Endometrium (tissue), 2 donors: ENCODE measurements at regions not wholly inside any gene's neighbourhood (a gene's known extent, or its start where the extent isn't known, plus 50 kb on each side); places are given as distances from the start of the nearest gene placed in this dataset.

Experiments used
- FAIRE-seq: peaks from 2 replicates; lab custom pipeline; 2012; peaks lifted over from hg19 to GRCh38; lab: Jason Lieb, UNC
- donor health status: control.
- donor health status: control.

DNA sequence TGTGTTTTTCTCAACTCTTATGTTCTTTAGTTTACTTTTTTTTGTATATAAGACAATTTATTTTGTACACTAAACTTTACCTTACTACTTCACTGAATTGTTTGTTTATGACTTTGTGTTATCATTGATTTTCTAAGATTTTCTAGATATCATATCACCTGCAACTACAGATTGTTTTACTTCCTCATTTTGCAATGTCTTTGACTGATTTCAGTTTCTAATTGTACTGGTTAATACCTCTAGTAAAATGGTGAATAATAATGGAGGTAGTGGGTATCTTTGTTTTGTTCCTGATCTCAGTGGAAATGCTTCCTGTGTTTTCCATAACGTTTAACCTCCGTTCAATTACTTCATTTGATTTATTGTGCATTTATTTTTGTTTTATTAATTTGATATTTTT lies 490.2 kb downstream of the TLL1 start:
- no peak for FAIRE-seq

DNA sequence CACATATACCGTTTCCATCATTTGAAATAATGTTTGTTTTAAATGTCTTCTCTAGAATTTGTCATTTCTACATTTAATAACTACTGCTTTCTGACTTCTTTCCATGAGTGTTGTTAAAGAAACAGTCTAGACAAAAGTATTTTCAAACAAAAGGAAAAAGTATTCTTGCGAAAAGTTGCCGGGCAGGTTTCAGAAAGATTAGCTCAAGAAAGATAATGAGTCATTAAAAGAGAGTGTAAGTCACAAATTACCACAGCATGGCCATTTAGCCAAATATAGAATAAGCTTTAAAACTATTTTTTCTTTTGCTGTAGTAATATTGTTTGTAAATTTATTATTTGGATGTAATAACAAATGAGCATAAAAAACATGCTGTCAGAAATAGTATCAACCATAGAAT lies 493.0 kb downstream of the TLL1 start:
- no peak for FAIRE-seq

DNA sequence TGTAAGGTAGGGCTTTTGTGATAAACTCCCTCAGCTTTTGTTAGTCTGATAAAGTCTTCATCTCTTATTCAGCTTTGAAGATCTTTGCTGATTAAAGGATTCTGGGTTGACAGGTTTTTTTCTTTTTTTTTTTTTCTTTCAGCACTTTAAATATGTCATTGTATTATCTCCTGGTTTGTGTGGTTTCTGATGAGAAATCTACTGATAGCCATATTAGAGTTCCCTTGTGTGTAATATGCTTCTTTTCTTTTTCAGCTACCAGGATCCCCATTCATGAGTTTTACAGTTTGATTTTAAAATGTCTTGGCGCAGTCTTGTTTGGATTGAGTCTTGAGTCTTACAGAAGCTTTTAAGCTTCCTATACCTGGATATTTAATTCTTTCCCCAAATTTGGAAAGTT lies 504.5 kb downstream of the TLL1 start:
- FAIRE-seq = no peak

DNA sequence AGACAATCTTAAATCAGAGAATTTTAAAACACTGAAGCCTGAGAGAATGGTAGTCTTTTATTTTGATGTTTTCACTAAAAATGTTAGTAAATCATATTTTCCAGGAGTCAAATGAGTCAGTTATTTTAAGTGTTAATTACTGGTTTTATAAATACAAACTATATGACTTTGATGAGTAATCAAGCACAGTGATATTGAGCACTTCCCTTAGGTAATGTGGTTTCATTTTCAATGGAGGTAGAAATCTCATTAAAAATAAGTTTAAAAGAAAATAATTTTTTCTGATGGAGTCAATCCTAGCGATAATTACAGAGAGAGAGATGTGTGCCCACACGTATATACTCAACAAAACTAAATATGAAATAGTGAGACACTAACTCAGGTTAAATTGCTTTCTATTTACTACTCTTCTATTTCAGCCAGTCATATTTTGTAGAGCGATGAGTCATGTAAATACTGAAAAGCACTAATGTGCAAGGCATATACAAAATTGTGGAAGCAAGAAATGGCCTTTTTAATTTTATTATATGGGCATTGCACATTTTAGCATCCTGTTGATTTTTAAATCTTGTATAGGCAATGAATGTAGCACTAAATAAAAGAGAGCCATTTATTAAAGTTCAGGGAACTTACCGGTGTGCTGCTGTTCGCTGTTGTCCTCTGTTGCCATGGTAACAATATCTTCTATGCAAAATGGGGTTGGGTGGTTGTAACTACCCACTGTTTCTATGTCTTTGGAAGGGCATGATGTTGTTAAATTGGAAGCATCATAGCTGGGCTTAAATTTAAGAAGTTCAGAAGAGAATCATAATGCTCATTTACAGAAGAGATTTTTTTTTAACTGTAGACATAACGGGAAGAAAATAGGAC lies 513.7 kb downstream of the TLL1 start:
- FAIRE-seq = no peak

DNA sequence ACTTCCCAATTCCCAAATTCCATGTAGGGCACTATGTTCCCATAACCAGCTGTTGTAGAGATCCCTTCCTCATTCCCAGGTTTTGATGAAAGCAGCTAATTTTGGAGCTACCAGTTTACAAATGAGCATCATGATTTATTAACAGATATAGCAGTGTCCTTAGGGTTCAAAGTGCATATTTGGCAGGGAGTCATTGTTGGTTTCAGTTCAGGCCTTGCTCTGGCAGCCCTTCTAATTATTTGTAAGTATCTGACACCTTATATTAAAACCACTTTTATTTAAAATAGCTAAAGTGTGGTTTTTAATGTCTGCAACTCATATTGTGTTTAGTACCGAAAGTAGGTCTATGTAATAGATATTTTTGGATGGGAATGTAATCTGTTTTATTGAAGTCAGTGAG lies 518.5 kb downstream of the TLL1 start:
- no peak for FAIRE-seq

DNA sequence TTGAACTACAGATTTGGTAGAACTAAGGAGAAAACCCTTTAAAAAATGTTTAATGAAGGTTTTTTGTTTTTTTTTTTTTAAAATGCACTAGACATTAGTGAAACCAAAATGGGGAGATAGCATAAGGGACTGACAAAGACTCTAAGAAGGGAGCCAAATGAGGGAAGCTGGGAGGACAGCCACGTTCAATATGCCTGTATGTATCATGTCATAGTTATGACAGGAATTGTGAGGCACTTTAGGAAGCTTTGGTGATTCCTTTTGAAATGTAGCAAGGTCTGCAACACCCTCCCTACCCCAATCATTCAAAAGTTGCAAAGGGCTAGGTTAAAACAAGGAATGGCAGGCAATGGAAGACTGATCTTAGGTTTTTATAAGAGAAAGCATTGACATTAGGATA lies 526.0 kb downstream of the TLL1 start:
- no peak for FAIRE-seq

DNA sequence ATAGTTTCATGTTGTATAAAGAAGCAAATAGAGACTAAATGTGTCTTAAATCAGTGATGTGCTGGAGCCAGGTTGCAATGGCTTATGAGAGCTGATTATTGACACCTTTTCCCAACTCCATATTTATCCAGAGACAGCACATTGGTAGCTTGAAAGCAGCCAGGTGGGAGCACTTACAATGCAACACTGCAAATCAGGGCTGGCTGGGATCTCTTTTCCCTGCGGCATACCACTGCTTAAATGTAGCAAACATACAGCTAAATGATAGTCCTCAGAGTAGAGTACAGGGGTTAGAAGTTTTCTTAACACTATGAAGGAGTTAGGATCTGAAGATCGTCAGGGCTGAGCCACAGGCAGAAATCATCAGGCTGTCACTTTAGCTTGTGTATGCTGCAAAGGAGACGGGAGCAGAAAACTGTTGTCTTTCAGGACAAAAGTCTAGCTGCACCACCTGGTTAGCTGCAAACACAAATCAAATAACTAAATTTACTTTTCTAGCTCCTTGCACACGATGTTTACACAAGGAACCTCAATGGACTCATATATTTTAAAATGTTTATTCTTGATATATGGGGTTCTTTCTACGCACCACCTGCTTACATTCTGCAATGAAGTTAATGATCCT lies 527.3 kb downstream of the TLL1 start:
- no peak for FAIRE-seq

DNA sequence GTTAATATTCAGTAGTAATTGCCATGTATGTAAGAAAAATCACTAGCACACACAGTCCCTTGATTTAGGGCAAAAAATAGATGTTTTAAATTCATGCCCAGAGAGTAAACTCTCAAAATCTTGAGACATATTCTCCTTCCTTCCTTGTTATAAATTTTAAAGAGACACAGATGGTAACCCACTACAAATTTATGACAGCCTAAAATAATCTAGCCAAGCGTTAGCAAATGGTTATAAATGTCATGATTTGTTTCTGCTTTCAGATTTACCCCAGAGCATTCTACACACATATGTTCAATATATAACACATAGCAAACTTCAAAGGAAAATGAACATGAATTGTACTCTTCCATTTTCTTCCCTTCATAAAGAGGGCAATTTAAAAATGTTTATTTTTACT lies 540.3 kb downstream of the TLL1 start:
- FAIRE-seq = no peak

DNA sequence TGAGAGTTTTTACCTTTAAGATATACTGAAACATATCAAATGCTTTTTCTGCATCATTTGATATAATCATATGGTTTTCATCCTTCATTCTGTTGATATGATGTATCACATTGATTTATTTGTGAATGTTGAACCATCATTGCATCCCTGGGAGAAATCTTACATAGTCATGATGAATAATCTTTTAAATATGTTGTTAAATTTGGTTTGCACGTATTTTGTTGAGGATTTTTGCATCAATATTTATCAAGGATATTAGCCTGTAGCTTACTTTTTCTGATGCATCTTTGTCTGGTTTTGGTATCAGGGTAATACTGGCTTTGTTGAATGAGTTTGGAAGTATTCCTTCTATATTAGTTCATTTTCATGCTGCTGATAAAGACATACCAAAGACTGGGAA lies 541.4 kb downstream of the TLL1 start:
- no peak for FAIRE-seq

DNA sequence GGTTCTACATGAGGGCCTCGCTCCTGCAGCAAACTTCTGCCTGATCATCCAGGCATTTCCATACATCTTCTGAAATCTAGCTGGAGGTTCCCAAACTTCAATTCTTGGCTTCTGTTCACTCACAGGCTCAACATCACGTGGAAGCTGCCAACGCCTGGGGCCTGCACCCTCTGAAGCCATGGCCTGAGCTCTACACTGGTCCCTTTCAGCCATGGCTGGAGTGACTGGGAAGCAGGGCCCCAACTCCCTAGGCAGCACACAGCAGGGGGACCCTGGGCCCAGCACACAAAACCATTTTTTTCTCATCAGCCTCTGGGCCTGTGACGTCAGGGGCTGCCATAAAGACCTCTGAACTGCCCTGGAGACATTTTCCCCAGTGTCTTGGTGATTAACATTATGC lies 542.7 kb downstream of the TLL1 start:
- FAIRE-seq = no peak

DNA sequence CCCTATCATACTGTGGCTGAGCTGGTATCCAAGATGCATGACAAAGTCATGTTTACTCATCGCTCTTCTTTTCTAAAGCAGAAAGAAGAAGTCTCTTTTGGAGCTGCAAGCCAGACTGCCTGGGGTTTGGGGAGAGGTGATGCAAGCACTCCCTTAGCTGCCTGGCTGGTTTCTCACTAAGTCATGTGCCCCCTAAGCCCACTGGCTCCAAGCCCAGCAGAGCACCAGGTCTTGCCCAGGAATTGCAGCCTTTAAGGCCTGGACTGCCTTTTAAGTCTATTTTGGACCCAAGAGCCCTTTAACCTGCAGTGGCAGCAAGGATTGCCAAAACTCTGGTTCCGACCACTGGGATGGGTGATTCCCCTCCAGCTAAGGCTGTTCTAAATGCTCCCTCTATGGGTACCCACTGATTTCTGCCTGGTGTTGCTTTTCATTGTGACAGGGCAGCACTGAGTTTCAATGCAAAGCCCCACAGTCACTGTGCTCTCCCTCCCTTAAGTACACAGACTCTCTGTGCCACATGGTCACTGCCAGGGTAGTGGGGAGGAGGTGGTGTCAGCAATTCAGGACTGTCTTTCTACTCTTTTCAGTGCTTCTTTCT lies 548.6 kb downstream of the TLL1 start:
- FAIRE-seq = no peak

DNA sequence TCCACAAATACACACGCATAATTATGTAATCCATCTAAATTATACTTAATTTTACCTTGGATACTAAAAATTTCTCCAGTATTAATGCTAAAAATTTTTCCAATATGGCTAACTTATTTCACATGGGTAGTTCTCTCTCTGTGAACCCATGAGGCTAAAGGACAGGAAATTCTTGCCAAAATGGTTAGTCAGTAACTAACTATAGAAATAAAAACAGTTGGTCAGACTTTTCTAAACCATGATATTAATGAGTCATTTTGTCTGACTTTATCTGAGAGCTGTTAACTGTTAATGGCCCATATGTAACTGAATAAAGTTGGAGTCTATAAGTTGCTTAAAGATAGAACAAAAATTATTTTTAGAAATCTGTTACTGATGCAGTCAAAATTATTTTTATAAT lies 549.4 kb downstream of the TLL1 start:
- no peak for FAIRE-seq

DNA sequence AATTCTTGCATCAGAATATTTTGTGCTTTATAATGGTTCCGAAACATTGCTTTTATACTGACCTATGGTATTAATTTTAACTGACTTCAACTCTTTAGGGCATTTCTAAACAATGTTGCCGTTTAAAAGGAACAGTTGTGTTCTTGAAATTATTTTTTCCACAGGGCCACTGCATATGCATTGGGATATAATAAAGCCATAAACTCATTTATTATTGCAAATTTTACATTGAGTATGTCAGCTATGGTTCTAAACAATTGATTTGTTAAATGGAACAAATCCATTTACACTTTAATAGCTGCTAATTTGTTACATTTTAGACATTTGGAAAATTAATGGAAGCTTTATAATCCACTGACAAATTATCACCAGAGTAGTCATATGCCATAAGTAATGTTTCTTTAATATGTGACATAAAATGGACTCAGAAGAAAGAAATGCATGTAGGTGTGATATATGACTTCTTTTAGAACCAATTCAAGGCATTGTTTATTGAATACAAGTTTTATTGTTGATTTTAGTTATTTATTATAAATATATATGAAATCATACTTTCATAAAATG lies 553.3 kb downstream of the TLL1 start:
- no peak for FAIRE-seq

DNA sequence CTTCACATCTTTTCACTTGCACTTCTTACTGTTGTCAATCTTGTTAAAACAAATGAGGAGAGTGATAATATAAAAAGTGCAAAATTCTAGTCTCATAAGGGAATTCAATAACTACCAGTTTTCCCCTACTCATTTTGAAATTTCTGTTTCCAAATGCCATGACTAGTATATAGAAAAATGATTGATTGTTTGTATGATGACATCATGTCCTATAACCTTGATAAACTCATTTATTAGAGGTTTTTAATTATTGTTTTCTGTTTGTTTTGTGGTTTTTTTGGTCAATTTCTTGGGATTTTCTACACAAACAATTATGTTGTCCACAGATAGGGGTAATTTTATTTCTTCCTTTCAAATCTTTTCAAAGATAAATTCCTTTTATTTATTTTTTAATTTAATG lies 559.1 kb downstream of the TLL1 start:
- FAIRE-seq = no peak

DNA sequence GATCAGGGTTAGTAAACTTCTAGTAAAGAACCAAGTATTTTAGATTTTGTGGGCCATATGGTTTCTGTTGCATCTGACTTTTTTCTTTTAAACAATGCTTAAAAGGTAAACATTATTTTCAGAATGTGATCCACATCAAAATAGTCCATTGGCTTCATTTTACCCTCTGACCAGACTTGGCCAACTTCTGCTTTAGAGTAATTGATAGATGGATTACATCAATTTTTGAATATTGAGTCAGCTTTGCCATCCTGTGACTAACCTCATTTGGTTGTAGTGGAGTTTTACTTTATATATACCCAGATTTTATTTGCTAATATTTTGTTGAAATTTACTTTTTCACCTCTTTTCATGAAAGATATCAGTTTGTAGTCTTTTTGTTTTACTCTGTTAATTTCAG lies 559.8 kb downstream of the TLL1 start:
- FAIRE-seq = no peak

DNA sequence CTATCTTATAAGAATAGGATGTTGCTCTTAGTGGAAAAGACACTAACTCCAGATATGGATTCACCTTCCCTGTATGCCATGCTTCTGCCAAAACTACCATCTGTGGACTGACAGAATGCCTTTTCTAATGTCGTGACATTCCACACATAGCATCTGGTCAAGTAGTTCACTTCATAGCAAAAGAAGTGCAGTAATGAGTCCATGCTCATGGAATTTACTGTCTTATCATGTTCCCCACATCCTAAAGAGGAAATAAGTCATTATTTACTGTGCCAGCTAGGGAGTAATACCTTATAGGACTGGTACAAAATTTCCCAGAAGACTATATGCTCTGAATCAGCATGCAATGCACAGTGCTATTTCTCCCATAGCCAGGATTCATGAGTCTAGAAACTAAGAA lies 562.4 kb downstream of the TLL1 start:
- no peak for FAIRE-seq

DNA sequence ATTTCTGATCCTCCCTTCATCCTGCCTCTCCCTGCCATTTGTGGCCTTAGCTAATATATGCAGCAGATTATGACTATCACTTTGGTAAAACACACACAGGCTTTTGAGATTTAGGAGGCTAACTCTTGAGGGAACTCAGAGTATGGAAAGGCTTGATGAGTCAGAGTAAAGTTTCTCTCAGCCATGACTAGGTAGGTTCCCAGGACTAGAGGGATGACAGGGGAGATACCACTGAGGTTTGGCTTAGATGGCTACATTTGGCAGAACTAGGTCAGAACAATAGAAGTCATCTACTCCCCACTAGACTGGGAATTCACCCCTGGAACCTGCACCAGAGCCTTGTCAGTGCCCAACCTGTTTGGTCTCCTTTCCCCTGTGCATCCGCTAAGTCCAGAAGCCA lies 585.7 kb downstream of the TLL1 start:
- no peak for FAIRE-seq

DNA sequence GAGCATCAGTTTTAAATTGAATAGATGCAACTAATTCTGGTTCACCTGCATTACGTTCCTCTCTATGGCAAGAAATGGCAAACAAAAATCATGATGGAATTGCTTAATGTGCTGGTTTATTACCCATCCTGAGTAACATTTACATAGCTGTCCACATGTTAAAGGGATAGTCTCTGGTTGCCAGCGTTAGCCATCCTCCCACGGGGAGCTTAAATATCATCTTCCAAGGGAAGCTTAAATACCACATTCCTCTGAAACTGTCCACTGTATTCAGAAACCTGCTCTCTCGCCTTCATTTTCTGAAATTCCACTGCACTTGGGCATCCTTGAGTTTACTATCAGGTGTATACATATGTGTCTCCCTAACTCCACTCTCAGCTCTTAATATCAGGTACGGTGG lies 586.6 kb downstream of the TLL1 start:
- FAIRE-seq = no peak

DNA sequence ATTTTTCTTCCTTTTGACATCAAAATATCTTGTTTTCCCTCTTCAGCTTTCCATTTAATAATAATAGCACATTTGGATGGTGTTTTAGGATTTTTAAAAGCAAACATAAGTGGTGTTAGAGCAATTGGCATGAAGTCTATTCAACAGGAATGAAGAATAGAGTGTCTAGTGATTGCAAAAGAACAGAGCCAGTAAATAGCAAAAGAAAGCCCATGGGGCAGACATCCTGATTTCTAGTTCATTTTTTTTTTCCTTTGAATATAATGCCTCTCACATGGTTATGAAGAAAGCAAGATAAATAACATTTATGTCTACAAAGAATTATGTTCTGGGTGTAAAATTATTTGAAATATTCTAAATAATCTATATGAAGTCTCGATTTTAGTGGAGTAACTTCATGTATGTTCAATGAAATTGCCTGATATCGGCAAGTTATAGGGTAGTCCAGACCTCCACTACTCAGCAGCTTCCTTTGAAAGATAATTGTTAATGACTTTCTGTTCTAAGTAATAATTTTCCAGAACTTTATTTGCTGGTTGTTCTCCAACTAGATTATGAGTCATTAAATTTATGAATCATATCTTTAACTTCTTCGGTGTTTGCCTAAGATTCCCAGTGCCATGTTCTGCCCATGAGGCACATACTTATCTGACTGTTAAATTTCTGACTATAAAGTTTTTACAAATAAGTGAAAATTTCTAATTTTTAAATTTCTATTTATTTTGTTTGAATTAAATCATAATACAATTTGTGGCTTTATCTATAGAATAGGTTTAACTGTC lies 587.9 kb downstream of the TLL1 start:
- no peak for FAIRE-seq

DNA sequence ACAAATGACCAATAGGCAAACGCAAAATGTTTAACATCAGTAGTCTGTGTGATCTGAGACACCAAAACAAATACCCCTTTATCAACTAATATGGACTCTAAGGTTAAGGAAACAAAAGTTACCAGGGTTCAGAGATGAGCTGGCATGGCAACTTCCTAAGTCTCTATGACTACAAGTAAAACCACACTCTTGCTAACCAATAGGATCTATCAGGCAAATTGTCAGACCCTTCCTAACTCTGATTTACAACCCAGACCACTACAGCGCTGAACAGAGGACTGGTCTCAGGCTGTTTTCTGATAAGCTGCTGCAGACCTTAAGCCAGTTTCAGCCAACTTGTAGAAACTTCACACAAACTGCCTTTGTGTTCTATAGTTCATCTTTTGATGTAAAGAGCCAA lies 608.0 kb downstream of the TLL1 start:
- FAIRE-seq = no peak

DNA sequence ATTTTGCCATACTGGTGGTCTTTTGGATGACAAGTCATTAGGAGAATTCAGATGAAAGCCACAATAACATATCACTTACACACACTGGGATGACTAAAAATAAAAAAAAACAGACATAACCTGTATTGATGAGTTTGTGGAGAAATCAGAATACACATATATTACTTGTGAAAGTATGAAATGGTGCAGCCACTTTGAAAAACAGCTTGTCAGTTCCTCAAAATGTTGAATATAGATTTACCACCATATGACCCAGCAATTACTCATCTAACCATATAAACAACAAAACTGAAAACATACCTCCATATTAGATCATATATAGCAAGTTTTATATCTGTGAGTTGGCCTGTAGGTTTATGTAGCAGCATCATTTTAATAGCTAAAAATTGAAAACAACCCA lies 608.7 kb downstream of the TLL1 start:
- no peak for FAIRE-seq

DNA sequence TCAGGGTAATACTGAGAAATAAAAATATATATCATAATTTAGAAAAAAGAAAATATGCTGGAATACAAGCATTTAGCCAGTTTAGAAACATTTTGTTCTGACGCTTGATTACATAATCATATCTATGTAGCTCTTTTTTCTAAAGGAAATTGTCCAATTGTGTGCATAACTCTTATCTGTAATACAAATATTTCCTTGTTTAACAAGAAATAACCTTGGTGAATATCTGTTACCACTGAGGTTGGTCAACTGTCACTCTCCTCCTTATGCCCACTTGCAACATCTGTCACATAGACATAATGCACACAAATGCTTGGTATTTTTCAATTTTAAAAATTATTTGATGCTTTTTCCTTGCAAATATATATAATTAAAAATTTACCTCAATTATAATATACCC lies 609.7 kb downstream of the TLL1 start:
- FAIRE-seq = no peak

DNA sequence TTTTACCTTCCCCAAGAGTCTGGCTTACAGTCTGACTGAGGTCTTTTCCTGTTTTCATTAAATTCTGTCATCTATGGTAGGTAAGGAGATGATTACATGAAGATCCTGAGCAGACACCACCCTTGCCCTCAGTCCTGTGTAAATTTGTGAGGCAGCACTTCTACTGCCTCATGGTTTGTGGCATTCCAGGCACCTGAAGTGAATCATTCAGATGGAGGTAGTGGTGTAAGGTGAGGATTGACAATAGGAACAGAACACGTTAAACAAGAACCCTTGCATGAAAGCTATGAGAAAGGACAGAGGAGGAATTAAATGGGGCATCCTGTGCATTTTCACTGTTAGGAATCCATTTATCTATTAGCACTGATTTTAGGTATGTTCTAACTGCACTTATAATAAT lies 618.6 kb downstream of the TLL1 start:
- FAIRE-seq = no peak
